T-helper 1 cell treated with Interleukin-12 subunit alpha and Interleukin-12 subunit beta and Interleukin-4 antibody, amounts not matched to agents 30 μg/mL and 1 μg/mL, for 36 hours (primary cell): ENCODE measurements at regions not wholly inside any gene's neighbourhood (a gene's known extent, or its start where the extent isn't known, plus 50 kb on each side); places are given as distances from the start of the nearest gene placed in this dataset.

Source experiments
- H3K27ac Mint-ChIP-seq: one replicate; pipeline ENCODE4 v1.8.0; 2021; ENCODE audit warnings: mild to moderate bottlenecking, mixed read lengths
- H3K27me3 Mint-ChIP-seq: one replicate; pipeline ENCODE4 v1.8.0; 2021; ENCODE audit warnings: low read depth, mixed read lengths
- H3K36me3 Mint-ChIP-seq: one replicate; pipeline ENCODE4 v1.8.0; 2021; ENCODE audit warnings: low read depth, mixed read lengths
- H3K4me1 Mint-ChIP-seq: one replicate; pipeline ENCODE4 v1.8.0; 2021; ENCODE audit warnings: low read depth, mixed read lengths
- H3K4me3 Mint-ChIP-seq: one replicate; pipeline ENCODE4 v1.8.0; 2021; ENCODE audit warnings: mild to moderate bottlenecking, moderate library complexity, mixed read lengths
- H3K9me3 Mint-ChIP-seq: one replicate; pipeline ENCODE4 v1.8.0; 2021; ENCODE audit warnings: mixed read lengths

GRCh38 chr5:100726116-100726515 lies 177.0 kb downstream of the ST8SIA4 start:
- no peak overlapping the region for H3K27ac Mint-ChIP-seq
- H3K36me3 Mint-ChIP-seq = no peaks in the 10 kb centered on the region

GRCh38 chr5:100731768-100732167 lies 171.3 kb downstream of the ST8SIA4 start:
- H3K4me1 Mint-ChIP-seq = peaks cover 14% of the 10 kb centered on the region
- peak overlapping the region; percentile 79 for H3K27ac Mint-ChIP-seq
- no peaks in the 10 kb centered on the region for H3K9me3 Mint-ChIP-seq
- H3K27me3 Mint-ChIP-seq = no peaks in the 10 kb centered on the region
- no peaks in the 10 kb centered on the region for H3K36me3 Mint-ChIP-seq
- H3K4me3 Mint-ChIP-seq = peak overlapping the region; percentile 75

More at GRCh38 chr5:100726116-100726515, 177.0 kb downstream of the ST8SIA4 start:
- Mint-ChIP-seq H3K9me3 (no peaks in the 10 kb centered on the region), H3K27me3 (no peaks in the 10 kb centered on the region), H3K4me1 (peaks cover 4% of the 10 kb centered on the region), H3K4me3 (no peak overlapping the region)

GRCh38 chr5:100746730-100747129 lies 156.4 kb downstream of the ST8SIA4 start:
- Mint-ChIP-seq H3K27me3 (peaks cover 10% of the 10 kb centered on the region), H3K4me1 (peaks cover 8% of the 10 kb centered on the region), H3K4me3 (peak overlapping the region; percentile 11), H3K27ac (peak overlapping the region; percentile 52), H3K36me3 (peaks cover 5% of the 10 kb centered on the region), H3K9me3 (no peaks in the 10 kb centered on the region)

- Mint-ChIP-seq H3K27ac (no peak overlapping the region), H3K27me3 (peaks cover 23% of the 10 kb centered on the region), H3K9me3 (no peaks in the 10 kb centered on the region), H3K36me3 (peaks cover 3% of the 10 kb centered on the region), H3K4me1 (peaks cover 8% of the 10 kb centered on the region), H3K4me3 (no peak overlapping the region)
Measured at GRCh38 chr5:100749771-100750284, 153.3 kb downstream of the ST8SIA4 start.

GRCh38 chr5:100755435-100755834 lies 147.6 kb downstream of the ST8SIA4 start:
- H3K9me3 Mint-ChIP-seq = no peaks in the 10 kb centered on the region
- no peak overlapping the region for H3K27ac Mint-ChIP-seq
- H3K27me3 Mint-ChIP-seq = peaks cover 45% of the 10 kb centered on the region
- H3K4me3 Mint-ChIP-seq = no peak overlapping the region
- no peaks in the 10 kb centered on the region for H3K4me1 Mint-ChIP-seq
- no peaks in the 10 kb centered on the region for H3K36me3 Mint-ChIP-seq
